GM18951 (cell line): ENCODE measurements at regions not wholly inside any gene's neighbourhood (a gene's known extent, or its start where the extent isn't known, plus 50 kb on each side); places are given as distances from the start of the nearest gene placed in this dataset.

Experiments used
- POLR2A ChIP-seq: IDR thresholded peaks from 4 replicates; pipeline ENCODE4 v1.6.1; 2011; ENCODE audit warnings: mild to moderate bottlenecking; ENCODE audit not compliant: insufficient read length, insufficient read depth; ENCODE audit errors: extremely low read depth
- in situ Hi-C: fragments of 300-500 bp; cut with MboI; formaldehyde crosslinking; loops from one replicate; pipeline ENCODE4 v1.12.0; 2022; ENCODE audit warnings: low sequenced_read_pairs, mixed read lengths, inconsistent platforms; ENCODE audit not compliant: unreplicated experiment

DNA sequence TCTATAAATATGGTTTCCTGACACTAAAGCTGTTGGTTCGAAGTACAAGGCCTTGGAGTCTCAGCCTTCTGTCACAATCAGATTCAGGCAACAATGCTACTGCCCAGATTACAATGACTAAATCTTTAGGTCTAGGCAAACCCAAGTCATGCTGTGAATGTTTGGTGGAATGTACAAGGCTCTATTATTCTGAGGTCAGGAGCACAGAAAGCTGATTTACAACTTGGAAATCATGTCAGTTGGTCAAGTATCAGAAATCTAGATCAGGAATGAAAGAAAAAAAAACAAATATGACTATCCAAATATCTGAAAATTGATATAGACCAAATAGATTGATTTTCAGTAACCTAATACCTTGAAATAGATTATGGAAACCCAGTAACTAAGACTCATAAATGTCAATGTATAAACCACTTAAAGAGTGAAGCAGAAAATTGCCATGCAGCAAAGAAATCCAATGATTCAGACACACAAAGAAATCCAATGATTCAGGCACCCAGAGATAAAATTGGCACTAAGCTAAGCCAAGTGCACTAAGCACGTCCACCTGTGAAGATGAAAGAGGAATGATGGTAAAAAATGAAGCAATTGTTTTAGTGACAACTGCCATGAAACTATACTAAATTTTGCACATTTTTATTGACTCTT is 588.0 kb upstream of the TUSC1 start:
- in situ Hi-C loops, result no loop called here
- TF ChIP-seq POLR2A, result no peak

DNA sequence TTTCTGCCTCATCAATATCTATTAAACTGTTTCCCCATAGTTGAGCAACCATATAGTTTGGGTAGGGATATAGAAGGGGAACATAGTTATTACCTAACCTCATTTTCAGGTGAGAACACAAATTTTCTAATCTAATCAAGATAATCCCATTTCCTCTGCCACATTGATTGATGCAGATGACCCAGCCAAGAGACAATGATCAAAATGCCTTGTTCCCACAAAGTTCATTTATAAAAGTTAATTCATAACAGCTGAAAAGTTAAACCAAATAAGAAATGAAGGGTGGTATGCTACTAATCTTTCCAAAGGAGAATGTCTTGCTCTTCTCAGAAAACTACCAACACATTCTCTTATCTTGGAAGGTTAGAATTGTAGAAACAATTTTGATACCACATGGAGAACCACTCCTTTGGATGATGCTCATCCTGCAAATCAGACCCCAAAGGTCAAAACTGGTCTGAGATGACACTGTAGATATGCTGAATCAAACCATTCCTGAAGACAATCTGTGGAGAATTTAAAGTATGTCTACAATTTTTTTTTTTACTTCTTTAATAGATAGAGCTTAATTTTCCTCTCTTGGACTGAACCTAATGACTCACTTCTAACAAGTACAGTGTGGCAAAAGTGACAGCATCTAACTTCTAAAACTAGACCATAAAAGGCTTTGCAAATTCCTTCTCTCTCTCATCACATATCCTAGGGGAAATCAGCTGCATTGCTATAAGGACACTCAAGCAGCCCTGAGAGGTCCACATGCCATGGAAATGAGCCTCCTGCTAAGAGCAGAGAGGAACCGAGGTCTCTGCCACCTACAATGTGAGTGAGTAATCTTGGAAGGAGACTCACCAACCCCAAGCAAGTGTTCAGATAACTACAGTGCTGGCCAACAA is 586.7 kb upstream of the TUSC1 start:
- in situ Hi-C loops, result no loop called here
- no peak for TF ChIP-seq POLR2A

DNA sequence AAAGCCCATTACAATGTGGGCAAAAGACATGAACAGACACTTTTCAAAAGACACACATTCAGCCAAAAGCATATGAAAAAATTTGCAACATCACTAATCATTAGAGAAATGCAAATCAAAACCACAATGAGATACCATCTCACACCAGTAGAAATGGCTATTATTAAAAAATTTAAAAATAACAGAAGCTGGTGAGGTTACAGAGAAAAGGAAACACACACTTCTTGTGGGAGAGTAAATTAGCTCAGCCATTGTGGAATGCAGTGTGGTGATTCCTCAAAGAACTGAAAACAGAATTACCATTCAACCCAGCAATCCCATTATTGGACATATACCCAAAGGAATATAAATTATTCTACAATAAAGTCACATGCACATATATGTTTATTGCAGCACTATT is 585.2 kb upstream of the TUSC1 start:
- no peak for TF ChIP-seq POLR2A

DNA sequence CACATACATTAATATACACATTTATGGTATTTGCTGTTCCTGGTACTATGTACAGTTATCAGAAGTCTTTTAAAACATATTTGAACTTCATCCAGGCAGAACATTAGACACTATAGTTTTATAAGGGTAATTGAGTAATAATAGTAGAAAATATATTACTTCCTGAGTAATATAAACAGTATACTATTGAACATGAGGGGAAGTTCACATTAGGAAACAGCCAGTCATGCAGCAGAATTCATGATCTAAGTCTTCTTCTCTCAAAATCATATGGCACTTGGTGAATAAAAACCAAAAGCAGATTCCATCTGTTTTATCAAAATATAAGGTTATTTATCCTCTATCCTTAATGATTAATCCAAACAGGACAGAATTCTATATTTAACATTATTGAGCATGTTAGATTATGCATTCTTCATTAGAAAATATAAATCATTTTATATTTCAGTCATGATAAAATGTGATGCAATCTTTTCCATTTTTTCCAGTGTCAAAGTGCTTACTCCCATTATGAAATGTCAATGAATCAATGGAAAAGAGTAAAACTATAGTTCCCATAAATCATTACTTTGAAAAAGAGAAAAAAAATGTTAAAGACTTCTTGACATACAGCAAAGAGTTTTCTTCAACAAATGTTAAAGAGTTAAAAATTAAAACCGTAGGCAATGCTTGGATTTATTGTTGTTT is 584.3 kb upstream of the TUSC1 start:
- in situ Hi-C loops, result no loop called here
- TF ChIP-seq POLR2A, result no peak

More for the DNA sequence above, 585.2 kb upstream of the TUSC1 start:
- in situ Hi-C loops, result no loop called here

DNA sequence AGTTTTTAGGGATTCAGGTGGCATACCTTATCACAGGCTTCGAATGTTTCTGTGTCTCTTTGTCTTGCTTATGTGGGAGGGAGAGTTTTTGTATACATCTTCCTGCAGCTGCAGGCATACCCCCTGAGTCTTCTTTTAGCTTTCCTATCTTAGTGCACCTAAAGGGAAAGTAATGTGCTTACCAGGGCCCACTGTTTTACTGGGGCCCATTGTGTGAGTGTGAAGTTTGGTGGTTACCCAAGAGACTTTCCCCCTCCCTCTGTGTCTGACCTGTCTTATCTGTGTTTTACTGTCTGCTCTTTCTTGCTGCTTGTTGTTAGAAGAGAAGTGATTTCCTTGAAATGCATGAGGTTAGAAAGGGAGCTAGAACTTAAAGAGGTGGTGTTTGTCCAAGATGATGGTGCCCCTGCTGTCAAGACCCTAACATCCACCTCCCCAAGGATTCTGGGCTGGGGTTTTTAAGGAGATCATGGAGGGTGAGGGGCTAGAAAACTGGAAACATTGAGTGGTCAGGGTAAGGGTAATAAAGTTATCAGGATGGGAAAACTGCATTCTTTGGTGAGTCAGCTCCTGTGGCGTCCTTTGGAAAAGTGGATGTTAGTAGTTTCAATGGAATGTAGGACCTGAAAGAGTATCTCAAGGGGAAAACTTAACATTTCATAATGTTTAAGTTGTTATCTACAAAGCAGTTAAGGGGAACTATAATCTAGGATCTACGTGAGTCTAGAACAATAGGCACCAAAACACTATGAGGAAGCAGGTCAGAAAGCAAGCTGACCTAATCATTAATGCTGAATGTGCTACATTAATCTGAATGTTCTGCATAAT is 583.5 kb upstream of the TUSC1 start:
- in situ Hi-C loops, result no loop called here
- TF ChIP-seq POLR2A, result no peak

DNA sequence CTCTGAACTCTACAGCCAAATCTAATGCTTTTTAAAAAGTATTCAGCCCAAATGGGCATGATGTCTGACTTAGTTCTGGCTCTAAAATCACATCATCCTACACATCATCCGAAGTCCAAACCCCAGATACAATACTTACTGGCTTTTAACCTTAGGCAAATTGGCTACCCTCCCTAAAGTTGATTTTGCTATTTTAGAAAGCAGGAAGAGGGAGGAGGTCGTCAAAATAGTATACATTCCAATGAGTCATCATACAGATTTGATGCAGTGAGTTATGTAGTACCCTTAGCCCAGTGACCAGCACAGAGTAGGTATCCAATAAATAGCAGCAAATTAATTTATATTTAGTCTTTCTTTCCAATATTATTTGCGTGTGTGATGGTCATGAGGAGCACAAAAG is 582.0 kb upstream of the TUSC1 start:
- no peak for TF ChIP-seq POLR2A
- in situ Hi-C loops, result no loop called here

DNA sequence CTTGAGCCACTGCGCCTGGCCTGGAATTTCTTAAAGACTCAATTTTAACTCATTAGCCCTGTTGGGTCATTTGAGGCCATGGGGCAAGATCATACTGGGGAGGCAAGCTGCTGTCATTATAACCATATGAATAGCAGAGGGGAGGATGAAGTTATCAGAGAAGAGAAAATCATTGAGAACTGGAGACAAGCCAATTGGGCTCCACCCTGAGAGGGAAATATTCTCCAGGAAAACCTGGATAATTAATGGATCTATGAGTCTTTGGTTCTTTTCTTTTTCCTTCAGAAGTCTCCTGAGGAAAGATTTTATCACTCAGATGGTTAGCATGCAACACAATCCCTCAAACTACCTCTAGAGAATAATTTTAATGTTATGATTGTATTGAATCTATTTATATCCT is 569.6 kb upstream of the TUSC1 start:
- TF ChIP-seq POLR2A, result no peak
- in situ Hi-C loops, result no loop called here

DNA sequence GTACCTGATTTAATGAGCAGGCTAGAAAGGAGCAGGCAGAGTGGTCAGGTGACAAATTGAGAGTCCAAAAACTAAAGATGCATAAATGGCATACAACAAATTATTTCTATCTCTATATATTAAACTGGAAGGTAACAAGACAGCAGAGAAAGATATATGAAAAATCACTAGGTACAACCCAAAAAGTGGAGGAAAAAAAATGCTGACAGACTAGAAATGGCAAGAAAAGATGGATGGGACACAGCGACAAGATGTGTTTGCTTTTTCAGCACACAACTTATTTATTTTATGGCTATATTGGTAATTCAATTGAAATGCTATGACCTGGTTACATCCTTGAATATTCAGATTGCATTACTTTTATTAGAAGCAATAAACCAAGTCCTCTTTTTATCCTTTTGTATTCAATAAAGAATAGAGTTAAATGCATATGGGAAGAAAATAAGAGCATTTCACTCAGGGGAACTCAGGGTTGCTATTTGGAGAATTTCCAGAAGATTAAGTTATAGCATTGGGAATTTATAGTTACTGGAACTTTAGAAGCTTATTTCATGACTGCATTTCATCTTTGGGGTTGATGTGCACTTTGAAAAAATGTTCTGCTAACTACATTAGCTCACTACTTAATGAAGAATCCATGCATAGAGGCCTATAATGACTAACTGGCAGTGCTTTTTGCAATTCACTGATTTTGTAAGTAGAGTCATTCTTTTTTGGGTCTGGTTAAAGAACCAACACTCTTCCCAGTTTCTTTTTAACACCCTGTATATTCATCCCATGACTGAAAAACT is 566.6 kb upstream of the TUSC1 start:
- in situ Hi-C loops, result no loop called here
- TF ChIP-seq POLR2A, result no peak

DNA sequence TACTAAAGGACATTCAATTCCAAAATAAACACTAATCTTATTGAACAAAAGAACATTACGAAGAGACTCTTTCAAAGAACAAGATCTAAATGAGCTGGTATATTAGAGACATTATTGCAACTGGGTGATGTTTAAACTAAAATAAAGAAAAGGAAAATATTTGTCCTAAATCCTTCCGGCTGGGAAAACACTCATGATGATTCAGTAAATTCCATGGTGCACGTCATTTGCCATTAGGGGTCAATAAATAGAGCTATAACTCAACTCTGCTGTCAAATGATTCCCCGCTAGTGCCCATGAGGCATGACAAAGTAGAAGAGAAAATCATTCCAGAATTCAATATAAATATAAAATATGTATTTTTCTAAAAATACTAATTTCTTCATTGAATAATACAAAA is 565.5 kb upstream of the TUSC1 start:
- in situ Hi-C loops, result no loop called here
- no peak for TF ChIP-seq POLR2A

DNA sequence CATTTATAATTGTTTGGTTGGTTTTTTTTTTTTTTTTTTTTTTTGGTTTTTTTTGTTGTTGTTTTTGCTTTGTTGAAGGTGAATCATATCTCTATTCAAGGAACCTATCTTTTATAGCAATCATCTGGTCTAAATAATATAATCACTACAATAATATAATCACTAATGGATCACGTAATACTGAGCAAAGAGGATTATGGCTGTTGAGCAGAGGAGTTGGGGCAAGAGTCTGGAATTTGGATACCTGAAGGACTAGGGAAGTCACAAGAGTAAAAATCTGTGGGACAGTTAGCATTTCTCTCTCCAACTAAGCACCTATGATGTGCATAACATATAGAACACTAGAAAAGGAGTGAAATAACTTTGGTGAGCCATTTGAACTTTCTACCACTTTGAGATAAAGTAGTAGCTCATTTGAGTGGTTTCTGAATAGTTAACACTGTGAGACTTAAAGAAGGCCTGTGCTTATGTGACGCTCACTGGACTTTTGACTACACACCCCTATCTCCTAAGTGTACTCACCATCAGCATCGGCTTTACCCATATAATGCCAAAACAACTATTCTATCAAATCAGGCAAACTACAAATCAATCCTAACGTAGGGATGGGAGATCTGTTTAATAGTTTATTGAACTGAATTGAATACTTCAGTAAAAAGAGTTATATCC is 564.9 kb upstream of the TUSC1 start:
- no peak for TF ChIP-seq POLR2A
- in situ Hi-C loops, result no loop called here

DNA sequence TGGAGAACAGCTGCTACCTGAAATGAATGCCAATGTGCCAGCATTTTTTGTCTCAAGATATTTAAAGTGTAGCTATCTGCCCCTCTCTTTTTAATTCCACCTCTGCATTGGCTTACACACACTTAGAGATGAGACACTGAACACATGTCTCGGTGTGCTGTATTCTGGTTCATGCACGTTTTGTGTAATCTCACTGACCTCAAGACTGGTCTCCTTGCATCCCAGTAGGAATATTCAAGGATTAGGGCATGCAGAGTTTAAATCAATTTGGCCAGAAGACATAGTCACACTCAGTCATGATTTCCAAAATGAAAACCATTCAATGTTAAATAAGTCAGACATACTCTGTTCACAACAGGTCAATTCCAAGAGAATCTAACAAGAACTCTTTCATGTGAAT is 561.8 kb upstream of the TUSC1 start:
- in situ Hi-C loops, result no loop called here
- TF ChIP-seq POLR2A, result no peak

DNA sequence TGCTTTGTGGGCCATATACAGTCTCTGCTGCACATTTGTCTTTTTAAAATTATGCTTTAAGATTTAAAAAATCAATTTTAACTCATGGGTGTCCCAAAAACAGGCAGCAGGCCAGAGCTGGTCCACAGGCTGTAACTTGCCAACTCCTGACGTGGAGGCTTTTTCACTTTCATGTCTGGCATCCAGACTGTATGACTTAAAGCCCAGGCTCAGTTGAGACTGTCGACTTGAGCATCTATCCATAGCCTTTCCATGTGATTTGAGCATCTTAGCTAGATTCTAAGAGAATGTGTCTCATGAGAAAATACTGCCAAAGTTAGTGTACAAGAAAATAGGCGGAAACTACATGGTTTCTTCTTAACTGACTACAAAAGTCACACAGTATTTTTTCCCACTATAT is 559.0 kb upstream of the TUSC1 start:
- no peak for TF ChIP-seq POLR2A
- in situ Hi-C loops, result no loop called here

DNA sequence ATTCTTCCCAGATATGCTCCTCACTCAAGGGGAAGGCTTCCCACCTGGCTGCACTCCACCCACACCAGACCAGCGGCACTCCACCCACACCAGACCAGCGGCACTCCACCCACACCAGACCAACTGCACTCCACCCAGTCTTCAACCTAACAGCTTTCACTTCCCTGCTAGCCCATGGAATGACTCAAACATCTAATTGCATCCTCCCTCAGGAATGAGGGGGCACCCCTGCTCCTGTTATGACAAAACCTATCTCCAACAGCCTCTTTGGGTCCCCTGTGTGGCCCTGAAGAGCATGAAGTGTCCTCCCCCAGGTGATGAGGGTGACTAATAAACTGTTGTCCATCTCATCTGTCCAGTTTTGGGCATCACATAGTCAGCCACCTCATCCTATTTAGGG is 556.6 kb upstream of the TUSC1 start:
- no peak for TF ChIP-seq POLR2A
- in situ Hi-C loops, result no loop called here
